ENCODE measurements at regions not wholly inside any gene's neighbourhood (a gene's known extent, or its start where the extent isn't known, plus 50 kb on each side); places are given as distances from the start of the nearest gene placed in this dataset.

- no peak for DNase-seq (ENCODE audit: low read depth)
- H3K4me3 ChIP-seq (ENCODE audit: low read length), result no peak overlapping the region
- TF ChIP-seq, protein P1, sequence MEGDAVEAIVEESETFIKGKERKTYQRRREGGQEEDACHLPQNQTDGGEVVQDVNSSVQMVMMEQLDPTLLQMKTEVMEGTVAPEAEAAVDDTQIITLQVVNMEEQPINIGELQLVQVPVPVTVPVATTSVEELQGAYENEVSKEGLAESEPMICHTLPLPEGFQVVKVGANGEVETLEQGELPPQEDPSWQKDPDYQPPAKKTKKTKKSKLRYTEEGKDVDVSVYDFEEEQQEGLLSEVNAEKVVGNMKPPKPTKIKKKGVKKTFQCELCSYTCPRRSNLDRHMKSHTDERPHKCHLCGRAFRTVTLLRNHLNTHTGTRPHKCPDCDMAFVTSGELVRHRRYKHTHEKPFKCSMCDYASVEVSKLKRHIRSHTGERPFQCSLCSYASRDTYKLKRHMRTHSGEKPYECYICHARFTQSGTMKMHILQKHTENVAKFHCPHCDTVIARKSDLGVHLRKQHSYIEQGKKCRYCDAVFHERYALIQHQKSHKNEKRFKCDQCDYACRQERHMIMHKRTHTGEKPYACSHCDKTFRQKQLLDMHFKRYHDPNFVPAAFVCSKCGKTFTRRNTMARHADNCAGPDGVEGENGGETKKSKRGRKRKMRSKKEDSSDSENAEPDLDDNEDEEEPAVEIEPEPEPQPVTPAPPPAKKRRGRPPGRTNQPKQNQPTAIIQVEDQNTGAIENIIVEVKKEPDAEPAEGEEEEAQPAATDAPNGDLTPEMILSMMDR (IDR thresholded peaks at IDR 0.05; ENCODE audit: insufficient read depth, low read depth, low read length, missing control alignments), result no peak
Measured at GRCh38 chr10:124313374-124313773, 105.3 kb downstream of the OAT start.

- TF ChIP-seq, protein P1 (IDR thresholded peaks at IDR 0.05; ENCODE audit: insufficient read depth, low read depth, low read length, missing control alignments), result no peak
- H3K4me3 ChIP-seq (ENCODE audit: low read length), result no peak overlapping the region
- no peak for DNase-seq (ENCODE audit: low read depth)
Measured at GRCh38 chr10:124308811-124309210, 109.9 kb downstream of the OAT start.

DNA sequence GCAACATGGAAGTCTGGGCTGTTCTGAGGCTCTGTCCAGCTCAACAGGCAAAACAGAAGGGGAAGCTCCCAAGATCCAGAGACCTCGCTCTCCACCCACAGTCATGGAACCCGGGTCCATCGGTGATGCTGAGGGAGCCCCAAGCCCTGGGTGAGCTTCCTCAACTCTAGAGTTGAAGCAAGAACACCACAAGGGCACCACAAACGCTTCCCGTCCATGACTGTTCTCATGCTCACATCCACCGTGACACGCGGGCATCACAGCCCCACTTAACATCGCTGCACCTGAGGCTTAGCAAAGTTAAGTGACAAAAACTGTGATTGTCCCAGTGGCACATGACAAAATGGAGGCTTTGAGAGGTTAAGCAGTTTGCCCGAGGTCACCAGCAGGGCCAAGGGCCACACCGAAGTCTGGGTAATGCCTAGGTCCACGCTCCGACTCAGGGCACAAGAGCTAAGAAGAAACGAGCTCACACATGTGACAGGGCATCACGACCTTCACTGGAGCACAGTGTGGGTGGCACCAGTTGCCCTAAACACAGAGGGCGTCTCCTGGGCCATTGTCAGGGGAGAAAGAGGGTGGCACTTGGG lies 110.6 kb downstream of the OAT start:
- no peak overlapping the region for H3K4me3 ChIP-seq (ENCODE audit: low read length)
- DNase-seq (ENCODE audit: low read depth), result no peak
- TF ChIP-seq, protein P1 (IDR thresholded peaks at IDR 0.05; ENCODE audit: insufficient read depth, low read depth, low read length, missing control alignments), result no peak

DNA sequence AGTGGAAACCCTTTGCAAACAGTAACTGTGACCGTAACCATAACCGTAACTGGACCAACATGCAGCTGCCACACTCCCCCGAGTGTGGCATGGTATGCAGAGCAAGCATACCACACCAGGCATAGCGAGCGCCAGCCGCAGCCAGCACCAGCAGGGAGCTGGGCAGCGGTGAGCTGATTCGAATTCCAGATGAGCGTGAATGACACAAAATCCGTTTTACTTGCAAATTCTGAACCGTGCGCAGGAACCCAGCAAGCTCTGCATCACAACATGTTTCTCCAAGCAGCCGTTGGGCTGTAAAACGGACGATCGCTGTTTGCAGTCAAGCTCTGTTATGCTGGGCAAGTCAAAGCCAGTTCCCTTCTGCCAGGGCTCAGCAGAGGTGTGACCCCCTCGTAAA lies 111.1 kb downstream of the OAT start:
- DNase-seq (ENCODE audit: low read depth), result no peak
- no peak overlapping the region for H3K4me3 ChIP-seq (ENCODE audit: low read length)
- TF ChIP-seq, protein P1 (IDR thresholded peaks at IDR 0.05; ENCODE audit: insufficient read depth, low read depth, low read length, missing control alignments), result no peak

- DNase-seq (ENCODE audit: low read depth), result peak; percentile 65
- H3K4me3 ChIP-seq (ENCODE audit: low read length), result no peak overlapping the region
Measured at GRCh38 chr10:124306922-124307371, 111.8 kb downstream of the OAT start.

GRCh38 chr10:124306520-124306919 lies 112.2 kb downstream of the OAT start:
- TF ChIP-seq, protein P1 (IDR thresholded peaks at IDR 0.05; ENCODE audit: insufficient read depth, low read depth, low read length, missing control alignments), result no peak
- no peak for DNase-seq (ENCODE audit: low read depth)
- H3K4me3 ChIP-seq (ENCODE audit: low read length), result no peak overlapping the region

More at GRCh38 chr10:124306922-124307371, 111.8 kb downstream of the OAT start:
- TF ChIP-seq, protein P1 (IDR thresholded peaks at IDR 0.05; ENCODE audit: insufficient read depth, low read depth, low read length, missing control alignments), result no peak

DNA sequence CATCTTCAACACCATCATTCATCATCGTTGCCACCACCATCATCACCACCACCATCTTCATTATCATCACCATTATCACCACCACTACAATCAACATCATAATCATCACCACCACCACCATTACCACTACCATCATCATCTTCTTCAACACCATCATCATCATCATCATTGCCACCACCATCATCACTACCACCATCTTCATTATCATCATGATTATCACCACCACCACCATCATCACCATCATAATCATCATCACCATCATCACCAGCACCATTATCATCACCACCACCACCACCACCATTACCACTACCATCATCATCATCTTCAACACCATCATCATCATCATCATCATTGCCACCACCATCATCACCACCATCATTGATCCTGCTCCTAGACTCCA lies 112.7 kb downstream of the OAT start:
- no peak overlapping the region for H3K4me3 ChIP-seq (ENCODE audit: low read length)
- DNase-seq (ENCODE audit: low read depth), result no peak
- TF ChIP-seq, protein P1 (IDR thresholded peaks at IDR 0.05; ENCODE audit: insufficient read depth, low read depth, low read length, missing control alignments), result no peak
